Endothelial cell of umbilical vein (primary cell): ENCODE measurements at regions not wholly inside any gene's neighbourhood (a gene's known extent, or its start where the extent isn't known, plus 50 kb on each side); places are given as distances from the start of the nearest gene placed in this dataset.
"Not testable (repeated sequence)": the region's sequence is repeated elsewhere in the genome, so short reads cannot be mapped to it uniquely, and the experiment has no call there.

Source experiments
- CTCF ChIP-seq, 2 donors: IDR thresholded peaks; 1 replicate in 1 of 2; 2 replicates in 1 of 2; pipeline ENCODE4 v1.5.1; 2011; ENCODE audit warnings: low read length in 2 of 2, mild to moderate bottlenecking in 2 of 2, moderate library complexity in 2 of 2, control low read depth in 1 of 2, inconsistent platforms in 1 of 2, low read depth in 1 of 2; ENCODE audit not compliant: insufficient read depth in 1 of 2; ENCODE audit errors: extremely low read depth in 1 of 2
- EZH2 ChIP-seq: IDR thresholded peaks from 2 replicates; pipeline ENCODE4 v1.6.1; 2012; ENCODE audit warnings: borderline replicate concordance, low read depth, mild to moderate bottlenecking, moderate library complexity, low read length, inconsistent platforms; ENCODE audit not compliant: severe bottlenecking
- FOS ChIP-seq: IDR thresholded peaks from 2 replicates; pipeline ENCODE4 v1.6.1; 2011; ENCODE audit warnings: mild to moderate bottlenecking, low read length, moderate library complexity, borderline replicate concordance; ENCODE audit not compliant: insufficient read depth
- GATA2 ChIP-seq: IDR thresholded peaks from 2 replicates; pipeline ENCODE4 v1.7.0; 2011; ENCODE audit warnings: low read depth, mild to moderate bottlenecking, moderate library complexity, mixed read lengths, low read length; ENCODE audit not compliant: insufficient read length, insufficient read depth
- JUN ChIP-seq: IDR thresholded peaks from 2 replicates; pipeline ENCODE4 v1.6.1; 2011; ENCODE audit warnings: borderline replicate concordance, low read depth; ENCODE audit not compliant: insufficient read length, insufficient read depth
- MAX ChIP-seq: IDR thresholded peaks from 2 replicates; pipeline ENCODE4 v1.6.1; 2011; ENCODE audit not compliant: insufficient read depth, insufficient read length
- POLR2A ChIP-seq: IDR thresholded peaks from 2 replicates; pipeline ENCODE4 v1.6.1; 2012; ENCODE audit warnings: low read depth, mild to moderate bottlenecking, control low read depth, low read length
- POLR2AphosphoS5 ChIP-seq: IDR thresholded peaks from 2 replicates; pipeline ENCODE4 v1.6.1; 2012; ENCODE audit warnings: low read depth, mild to moderate bottlenecking, control low read depth, low read length, moderate library complexity; ENCODE audit not compliant: insufficient read depth

GRCh38 chr1:67513392-67514294, 83.4 kb upstream of the SERBP1 start:
- TF ChIP-seq POLR2A; CTCF (IDR thresholded peaks at IDR 0.05; ENCODE audit: extremely low read depth in 1 of 2, insufficient read depth in 1 of 2, low read depth in 1 of 2, low read length in 2 of 2); EZH2; POLR2AphosphoS5; FOS; MAX; JUN; GATA2: not testable (repeated sequence)
